ENCODE measurements at regions not wholly inside any gene's neighbourhood (a gene's known extent, or its start where the extent isn't known, plus 50 kb on each side); places are given as distances from the start of the nearest gene placed in this dataset.
A peak's percentile ranks its signal among the peaks of the same experiment; 100 is the strongest.
"Not testable (repeated sequence)": the region's sequence is repeated elsewhere in the genome, so short reads cannot be mapped to it uniquely, and the experiment has no call there.

DNA sequence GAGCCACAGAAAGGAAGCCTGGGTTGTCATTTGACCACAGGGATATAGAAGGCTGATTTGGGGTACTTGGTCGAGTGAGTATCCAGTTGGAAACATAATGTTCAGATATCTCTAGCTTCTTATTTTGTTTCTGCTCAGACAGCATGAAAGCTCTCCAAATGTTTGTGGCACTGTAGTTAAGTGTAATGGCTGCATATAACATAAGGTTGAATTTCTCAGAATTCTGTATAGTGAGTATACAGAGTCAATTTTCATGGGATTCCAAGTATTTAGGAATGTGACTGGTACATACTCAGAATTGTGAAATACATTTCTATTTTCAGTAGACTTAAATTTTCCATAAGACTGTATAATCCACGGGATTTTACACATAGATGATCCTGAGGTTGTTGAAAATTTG is 2102.1 kb upstream of the RAG2 start:
- DNase-seq: no peak

GRCh38 chr11:38693306-38693705 is 2095.3 kb upstream of the RAG2 start:
- no peak for DNase-seq

DNA sequence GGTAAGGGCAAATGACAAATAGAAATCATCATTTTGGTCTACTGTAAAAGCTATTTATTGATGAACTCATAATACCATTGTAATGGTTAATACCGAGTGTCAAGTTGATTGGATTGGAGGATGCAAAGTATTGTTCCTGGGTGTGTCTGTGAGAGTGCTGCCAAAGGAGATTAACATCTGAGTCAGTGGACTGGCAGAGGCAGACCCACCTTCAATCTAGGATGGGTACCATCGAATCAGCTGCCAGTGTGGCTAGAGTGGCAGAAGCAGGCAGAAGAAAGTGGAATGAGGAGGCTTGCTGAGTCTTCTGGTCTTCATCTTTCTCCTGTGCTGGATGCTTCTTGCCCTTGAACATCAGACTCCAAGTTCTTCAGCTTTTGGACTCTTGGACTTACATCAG is 2092.2 kb upstream of the RAG2 start:
- DNase-seq: not testable (repeated sequence)

DNA sequence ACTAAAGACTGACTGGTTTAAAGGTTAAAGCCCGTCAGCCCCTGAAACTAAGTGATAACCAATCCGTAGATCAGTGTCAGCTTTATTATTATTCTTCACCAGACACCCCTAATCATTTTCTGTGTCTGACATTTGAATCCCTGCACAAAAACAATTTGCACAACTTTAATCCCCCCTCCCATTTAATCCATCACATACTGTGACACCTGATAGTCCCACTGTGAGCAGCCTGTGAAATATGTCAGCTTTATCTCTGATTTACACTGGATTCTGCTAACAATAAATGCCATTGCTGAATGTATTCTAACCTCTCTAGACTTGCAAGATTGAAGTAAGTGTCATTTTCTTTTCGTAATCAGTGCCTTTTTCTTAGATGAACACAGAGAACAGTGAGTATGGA is 2089.0 kb upstream of the RAG2 start:
- DNase-seq: peak in 1 of 2 experiments; percentile 46

DNA sequence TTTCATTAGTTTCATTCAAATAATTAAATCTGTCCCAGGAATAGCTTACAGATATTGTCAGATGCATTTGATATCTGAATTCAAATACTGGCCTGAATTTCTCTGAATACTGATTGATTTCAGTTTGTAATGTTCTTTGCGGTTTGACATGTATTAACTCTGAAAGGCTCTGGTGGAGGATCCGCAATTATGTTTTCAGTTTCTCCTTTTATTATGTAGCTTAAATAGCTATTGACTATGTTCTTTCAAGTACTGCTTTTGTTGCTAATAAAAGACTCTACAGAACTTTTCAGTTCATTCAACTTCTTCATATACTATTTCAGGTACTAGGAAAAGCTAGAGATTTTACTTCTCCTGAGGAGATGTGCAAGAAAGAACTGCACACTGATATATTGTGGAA is 2085.4 kb upstream of the RAG2 start:
- DNase-seq: no peak

DNA sequence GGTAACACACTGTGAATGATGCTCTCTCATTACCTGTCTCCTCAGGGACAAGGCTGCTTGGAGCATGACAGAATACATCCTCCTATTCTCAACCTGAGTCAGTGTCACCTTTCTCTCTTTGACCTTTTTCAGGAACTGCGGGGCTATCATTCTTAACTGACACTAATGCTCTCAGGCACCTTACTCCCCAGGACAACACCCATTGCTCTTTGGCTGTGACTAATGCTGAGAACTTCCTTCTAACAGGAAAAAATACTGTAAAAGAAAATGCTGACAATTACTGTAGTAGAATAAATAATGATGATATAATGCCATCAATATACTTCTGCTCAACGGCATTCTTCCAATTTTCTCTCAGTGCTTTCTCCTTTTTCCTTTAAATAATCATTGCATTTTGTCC is 2082.7 kb upstream of the RAG2 start:
- DNase-seq: no peak

GRCh38 chr11:38680166-38680565 is 2082.1 kb upstream of the RAG2 start:
- no peak for DNase-seq

- no peak for DNase-seq
These were observed 2074.4 kb upstream of the RAG2 start for GRCh38 chr11:38672445-38672844.

GRCh38 chr11:38667359-38667758 is 2069.3 kb upstream of the RAG2 start:
- DNase-seq: peak in 1 of 2 experiments; percentile 36

- no peak for DNase-seq
These were observed 2050.6 kb upstream of the RAG2 start for GRCh38 chr11:38648604-38649003.

- DNase-seq: no peak
These were observed 2048.3 kb upstream of the RAG2 start for GRCh38 chr11:38646382-38646781.

DNA sequence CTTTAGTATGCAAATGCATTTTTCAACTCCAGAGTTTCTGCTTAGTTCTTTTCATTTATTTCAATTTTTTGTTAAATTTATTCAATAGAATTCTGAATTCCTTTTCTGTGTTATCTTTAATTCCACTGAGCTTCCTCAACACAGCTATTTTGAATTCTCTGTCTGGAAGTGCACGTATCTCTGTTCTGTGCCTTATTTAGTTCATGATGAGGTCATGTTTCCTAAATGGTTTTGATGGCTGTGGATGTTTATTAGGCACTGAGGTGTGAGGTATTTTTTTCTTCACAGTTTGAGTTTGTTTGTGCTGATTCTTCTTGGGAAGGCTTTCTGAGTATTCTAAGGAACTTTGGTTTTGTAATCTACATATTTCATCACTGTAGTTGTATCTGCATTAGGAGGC is 2042.8 kb upstream of the RAG2 start:
- no peak for DNase-seq

DNA sequence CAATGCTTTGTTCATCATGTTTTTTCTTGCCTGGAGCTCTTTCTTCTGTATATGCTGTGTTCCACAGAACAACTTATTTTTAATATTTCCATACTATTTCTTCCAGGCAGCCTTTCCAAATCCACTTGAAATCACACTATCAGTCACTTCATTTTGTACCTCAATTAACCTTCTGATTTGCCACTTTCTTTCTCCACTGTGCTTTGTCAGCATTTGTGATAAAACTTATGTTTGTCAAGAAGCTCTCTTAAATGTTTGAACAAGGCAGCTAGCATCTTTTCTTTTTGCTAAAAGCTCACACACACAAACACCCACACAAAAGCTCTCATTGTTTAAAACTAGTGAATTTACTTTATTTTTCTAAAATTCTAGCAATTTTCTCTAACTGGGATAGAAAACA is 2014.7 kb upstream of the RAG2 start:
- no peak for DNase-seq

DNA sequence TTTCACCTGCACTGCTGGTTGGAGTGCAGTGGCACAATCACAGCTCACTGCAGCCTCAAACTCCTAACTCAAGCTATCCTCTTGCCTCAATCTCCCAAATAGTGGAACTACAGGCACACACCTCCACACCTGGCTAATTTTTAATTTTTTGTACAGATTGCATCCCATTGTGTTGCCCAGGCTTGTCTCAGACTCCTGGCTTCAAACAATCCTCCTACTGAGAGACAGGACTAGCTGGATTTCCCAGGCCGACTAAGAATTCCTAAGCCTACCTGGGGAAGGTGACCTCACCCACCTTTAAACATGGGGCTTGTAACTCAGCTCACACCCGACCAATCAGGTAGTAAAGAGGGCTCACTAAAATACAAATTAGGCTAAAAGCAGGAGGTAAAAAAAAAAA is 2003.3 kb upstream of the RAG2 start:
- DNase-seq: not testable (repeated sequence)

DNA sequence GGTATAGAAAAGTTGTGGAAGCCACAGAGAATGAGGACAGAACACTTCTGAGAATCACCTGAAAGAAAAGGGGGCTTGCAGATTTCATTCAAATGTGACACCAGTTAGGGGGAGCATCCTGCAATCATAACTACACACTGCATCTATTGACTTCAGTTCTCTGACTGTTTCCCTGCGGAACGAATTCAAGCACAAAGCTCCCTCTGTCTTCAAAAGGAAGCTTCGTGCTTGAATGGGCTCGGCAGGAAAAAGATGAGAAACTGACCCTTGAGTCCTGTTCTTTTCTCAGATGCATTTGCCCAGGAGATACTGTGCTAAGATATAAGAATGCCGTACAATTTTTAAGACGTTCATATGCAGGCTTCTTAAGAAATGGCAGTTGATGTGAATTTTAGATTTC is 2000.4 kb upstream of the RAG2 start:
- no peak for DNase-seq

GRCh38 chr11:38595359-38596016 is 1997.5 kb upstream of the RAG2 start:
- not testable (repeated sequence) for DNase-seq

DNA sequence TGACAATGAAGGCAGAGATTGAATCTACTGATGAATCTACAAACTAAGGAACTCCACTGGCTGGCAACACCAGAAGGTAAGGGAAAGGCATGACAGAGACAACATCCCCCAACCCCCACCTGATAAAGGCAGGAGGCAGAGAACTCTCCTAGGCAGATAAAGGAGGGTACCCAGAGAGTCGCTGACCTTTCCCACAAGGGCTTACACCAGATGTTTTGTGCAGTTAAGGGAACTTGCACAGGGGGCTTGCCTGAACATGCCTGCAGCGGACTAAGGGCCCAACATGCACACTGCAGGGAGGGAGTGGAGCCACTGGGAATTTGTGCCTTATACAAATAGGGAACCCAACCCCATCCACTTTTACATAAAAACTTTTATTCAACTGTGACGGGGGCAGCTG is 1996.9 kb upstream of the RAG2 start:
- DNase-seq: no peak

DNA sequence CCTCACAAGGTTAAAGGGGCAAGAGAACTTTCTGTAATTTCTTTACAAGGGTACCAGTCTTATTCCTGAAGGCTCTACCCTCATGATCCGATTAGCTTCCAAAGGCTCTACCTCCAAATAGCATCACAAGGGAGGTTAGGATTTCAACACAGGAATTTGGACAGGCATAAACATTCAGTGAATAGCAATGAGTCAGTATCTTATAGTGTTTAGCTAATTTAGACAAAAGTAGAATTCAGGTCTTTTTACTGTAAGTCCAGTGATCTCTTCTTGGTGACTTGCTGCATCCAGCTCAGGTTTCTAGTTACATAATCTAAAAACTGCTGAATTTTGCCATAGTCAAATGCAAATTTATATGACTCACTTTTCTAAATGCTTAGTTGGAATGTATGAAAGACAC is 1995.6 kb upstream of the RAG2 start:
- DNase-seq: no peak

DNA sequence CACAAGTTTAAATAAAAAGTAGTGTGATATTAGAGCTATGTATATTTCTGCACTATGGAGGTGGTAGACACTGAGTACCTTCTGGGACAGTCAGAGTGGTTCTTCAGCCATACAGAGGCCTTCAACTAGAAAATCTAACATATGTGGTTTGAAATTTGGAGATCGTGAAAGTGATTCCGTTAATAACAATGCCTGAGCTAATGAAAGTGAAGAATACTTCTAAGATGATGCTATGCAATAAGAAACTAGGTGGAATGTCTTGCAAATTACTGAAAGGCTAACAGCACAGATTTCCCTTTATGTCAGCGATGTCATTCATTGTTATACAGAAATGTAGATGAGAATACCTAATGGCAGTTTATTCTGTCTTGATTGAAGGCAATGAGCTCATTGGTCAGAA is 1984.7 kb upstream of the RAG2 start:
- DNase-seq: no peak

- DNase-seq: no peak
These were observed 1984.1 kb upstream of the RAG2 start for GRCh38 chr11:38582151-38582550.

DNA sequence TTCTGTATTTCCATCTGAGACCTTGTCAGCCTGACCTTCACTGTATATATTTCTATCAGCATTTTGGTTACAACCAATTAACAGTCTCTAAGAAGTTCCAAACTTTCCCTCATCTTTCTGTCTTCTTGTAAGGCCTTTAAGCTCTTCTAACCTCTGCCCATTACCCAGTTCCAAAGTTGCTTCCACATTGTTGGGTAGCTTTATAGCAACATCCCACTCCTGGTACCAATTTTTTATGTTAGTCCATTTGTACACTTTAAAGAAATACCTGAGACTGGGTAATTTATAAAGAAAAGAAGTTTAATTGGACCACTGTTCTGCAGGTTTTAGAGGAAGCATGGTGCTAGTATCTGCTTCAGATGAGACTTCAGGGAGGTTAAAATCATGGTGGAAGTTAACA is 1979.7 kb upstream of the RAG2 start:
- DNase-seq: no peak

DNA sequence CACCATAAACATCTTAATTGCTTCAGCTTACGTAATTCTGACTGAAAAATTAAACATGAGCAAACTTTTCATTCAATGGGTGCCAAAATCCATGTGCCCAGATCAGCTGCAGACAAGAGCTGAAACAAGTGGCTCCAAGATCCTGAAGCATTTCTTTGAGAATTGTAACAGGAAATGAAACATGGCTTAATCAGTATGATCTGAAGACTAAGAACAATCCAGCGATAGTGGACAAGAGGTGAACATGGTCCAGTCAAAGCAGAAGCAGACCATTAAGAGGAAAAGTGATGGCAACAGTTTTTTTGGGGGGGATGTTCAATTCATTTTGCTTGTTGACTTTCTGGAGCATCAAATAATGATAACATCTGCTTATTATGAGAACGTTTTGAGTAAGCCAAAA is 1964.5 kb upstream of the RAG2 start:
- no peak for DNase-seq

DNA sequence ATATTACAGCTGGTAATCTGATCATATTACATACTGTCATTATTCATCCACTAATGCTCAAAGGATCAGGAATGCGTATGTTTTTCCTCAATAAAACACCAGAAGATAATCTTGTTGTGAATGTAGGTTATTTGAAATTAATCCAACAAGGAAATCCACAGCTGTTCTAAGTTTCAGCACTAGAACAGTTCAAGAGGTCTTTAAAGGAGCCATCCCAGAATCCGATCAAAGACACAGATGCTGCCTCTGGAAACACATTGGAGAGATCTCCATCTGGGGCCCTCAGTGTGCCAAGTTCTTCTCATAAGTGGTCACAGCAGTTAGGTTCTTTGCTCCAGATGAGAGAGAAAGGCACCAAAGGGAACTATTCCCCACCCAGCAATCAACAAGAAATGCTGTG is 1955.1 kb upstream of the RAG2 start:
- DNase-seq: peak; percentile 61 to 76

GRCh38 chr11:38547462-38547861 is 1949.4 kb upstream of the RAG2 start:
- no peak for DNase-seq

- no peak for DNase-seq
These were observed 1946.0 kb upstream of the RAG2 start for GRCh38 chr11:38543986-38544385.

GRCh38 chr11:38543311-38543710 is 1945.3 kb upstream of the RAG2 start:
- DNase-seq: no peak

Data from NCI-H524 (cell line).